ENCODE measurements at regions not wholly inside any gene's neighbourhood (a gene's known extent, or its start where the extent isn't known, plus 50 kb on each side); places are given as distances from the start of the nearest gene placed in this dataset.
A peak's percentile ranks its signal among the peaks of the same experiment; 100 is the strongest.

DNA sequence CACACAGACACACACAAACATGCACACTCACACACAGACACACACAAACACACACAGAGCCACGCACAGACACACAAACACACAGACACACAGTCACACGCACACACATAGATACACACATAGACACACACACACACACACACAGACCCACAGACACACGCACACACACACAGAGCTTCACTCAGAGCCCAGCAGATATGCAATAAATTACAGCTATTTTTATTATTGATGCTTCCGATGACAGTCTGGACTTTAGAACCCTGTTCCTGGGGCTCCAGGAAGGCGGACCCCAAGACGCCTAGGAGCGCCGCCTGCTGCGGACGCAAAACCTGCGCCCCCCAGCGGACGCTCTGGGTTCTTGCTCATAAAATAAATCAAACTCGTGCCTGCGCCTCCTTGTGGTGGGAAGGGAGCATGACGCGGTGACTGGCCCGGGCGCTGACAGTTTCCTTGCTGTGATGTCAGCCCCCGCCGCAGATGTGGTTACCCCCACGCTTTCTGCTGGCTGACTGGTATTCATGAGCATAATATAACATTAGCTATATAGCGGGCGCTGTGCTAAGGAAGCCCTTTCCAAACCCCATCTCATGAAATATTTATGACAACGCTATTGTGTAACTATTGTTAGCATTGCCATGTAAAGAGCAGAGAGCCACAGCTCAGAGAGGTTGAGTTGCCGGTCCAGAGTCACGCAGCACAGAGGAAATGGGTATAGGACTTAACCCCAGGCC, 64.4 kb upstream of the TM9SF2 start:
- DNase-seq, result peak; percentile 93

DNA sequence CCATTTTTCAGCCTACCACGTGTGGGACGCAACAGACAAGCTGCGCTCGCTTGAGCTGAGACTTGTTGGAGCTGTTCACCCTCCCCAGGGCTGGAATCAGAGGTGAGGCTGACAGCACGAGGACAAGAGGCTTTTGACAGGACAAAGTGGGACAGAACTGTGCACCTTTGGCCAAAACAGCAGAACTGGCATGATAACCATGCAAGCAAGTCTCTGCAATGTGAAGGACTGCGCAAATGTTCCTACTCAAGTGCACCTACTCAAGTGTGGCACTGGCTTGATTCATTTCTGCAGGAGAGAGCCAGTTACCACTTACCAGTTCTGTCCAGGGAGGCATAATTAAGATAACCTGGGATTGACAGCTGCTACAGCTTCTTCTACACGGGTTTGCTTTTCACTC, 62.2 kb upstream of the TM9SF2 start:
- DNase-seq, result no peak

DNA sequence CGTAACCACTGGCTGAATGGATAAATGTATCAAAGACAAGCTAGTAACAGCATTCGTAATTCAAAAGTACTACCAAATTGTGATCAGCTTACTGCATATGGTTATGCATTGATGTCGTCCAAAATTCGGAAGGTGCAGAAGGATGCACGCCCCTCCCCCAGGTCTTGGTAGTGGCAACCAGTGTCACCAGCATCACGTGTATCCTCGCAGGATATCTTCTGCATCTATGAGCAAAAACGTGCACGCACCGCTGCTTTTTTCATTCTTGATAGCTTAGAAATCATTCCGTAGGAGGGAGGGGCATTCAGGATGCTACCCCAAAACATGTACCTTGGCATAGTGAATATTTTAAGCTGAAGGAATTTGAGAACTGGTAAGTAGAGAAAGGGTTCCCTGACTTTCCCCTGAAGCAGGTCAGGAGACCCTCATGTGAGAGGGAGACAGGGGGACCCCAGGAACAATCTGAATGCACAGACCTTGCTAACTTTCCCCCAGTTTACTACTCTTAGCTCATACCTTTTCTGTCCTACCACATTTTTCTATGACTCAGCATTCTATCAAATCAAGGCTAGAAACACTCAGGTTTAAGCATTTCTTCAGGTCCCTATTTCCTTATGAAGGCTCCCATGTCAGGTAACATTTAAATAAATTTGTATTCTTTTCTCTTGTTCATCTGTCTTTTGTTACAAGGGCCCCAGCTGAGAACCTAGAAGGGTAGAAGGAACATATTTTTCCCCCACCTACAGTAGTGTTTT, 61.2 kb upstream of the TM9SF2 start:
- no peak for DNase-seq

DNA sequence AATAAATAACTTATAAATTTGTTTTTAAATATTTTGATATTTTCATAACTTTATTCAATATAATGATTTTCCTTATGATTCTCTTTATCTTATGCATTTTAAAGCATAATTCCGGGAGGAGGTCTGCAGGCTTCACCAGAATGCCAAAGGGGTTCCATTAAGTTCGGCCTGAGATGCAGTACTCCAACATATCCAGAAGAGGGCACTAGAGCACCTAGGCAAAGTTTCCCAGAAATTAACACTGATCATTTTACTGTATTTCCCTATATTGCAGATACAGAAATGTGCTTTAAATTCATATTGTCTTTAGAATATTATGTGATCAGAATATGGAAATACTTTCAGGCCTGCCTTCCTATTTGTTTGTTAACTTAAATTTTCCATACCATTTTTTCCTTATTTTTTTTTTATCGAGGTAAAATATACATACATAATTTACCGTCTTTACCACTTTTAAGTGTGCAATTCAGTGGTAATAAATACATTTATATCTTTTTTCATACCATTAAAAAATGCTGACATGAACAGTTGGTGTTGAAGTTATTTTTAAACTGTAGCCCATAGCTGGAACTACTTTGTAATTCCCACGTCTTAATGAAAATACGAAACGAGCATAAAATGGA, 58.9 kb upstream of the TM9SF2 start:
- peak; percentile 47 for DNase-seq

DNA sequence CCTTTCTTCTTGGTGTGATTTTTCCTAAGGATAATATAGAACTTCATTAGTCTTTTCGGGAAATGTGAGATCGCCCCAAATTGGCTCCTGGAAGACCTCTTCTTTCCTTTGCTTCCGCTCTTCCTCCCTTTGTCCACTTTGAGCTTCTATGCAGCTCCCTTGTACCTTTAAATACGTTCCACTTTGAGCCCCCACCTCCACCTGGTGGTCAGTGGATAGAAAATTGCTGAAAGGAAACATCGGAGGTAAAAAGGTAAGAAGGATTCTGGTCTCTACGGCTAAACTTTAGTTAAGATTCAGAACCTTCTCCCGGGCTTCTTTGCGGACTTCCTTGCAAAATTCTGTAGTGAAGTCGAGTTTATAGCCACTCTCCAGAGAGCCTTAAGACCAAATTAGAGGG, 55.0 kb upstream of the TM9SF2 start:
- no peak for DNase-seq

DNA sequence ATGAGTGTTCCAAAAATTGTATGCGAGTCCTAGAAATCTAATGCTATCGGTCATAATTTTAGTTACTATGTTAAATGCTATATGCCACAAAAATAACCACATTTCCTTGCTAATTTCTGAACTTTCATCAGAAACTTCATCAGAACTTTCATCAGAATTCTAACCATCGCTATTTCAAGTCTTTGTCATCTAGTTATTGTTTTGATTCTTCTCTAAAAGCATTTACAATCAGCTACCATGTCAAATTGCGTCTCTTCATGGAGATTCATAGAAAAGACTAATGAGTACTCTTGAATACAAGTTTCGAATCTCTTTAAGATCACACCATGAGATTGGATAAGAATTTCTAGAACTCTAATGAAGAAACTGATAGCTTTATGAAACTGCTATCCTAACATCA, 52.7 kb upstream of the TM9SF2 start:
- DNase-seq, result no peak

DNA sequence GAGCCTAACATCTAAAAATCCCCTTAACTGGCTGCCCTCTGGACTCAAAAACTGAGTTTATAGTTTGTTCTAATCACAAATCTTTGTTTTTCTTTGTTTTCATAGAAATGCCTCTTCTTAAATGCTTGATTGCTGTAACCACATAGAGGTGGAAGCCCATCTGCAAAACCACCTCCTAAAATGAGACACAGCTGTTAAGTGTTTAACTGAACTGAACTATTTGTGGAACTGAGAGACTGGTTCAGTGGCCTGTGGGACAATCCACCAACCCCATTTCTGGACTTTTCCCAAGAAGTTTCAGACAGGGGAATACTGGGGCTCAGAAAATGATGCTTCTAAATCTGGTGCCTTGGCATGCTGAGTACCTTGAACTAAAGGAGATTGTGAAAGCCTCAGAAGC, 50.9 kb upstream of the TM9SF2 start:
- no peak for DNase-seq

Data from effector CD4-positive, alpha-beta T cell (primary cell).